Endothelial cell of hepatic sinusoid (primary cell): ENCODE measurements at regions not wholly inside any gene's neighbourhood (a gene's known extent, or its start where the extent isn't known, plus 50 kb on each side); places are given as distances from the start of the nearest gene placed in this dataset.
"Not testable (repeated sequence)": the region's sequence is repeated elsewhere in the genome, so short reads cannot be mapped to it uniquely, and the experiment has no call there.

Experiments
- in situ Hi-C: cut with HindIII; loops from 2 replicates; pipeline ENCODE4 v1.10.0; 2017; ENCODE audit warnings: low sequenced_read_pairs

- in situ Hi-C loops = no loop called here
These were observed 50.0 kb downstream of the SOD2 start for GRCh38 chr6:159642995-159643394.

- in situ Hi-C loops = no loop called here
These were observed 50.6 kb downstream of the SOD2 start for GRCh38 chr6:159642481-159642880.

GRCh38 chr6:159640722-159641482 lies 52.1 kb downstream of the SOD2 start:
- in situ Hi-C loops = no loop called here

- in situ Hi-C loops = no loop called here
These were observed 52.7 kb downstream of the SOD2 start for GRCh38 chr6:159640322-159640721.

- in situ Hi-C loops = no loop called here
These were observed 53.3 kb downstream of the SOD2 start for GRCh38 chr6:159639721-159640120.

GRCh38 chr6:159633196-159633595 lies 59.8 kb downstream of the SOD2 start:
- in situ Hi-C loops = no loop called here

- in situ Hi-C loops = no loop called here
These were observed 61.2 kb downstream of the SOD2 start for GRCh38 chr6:159631886-159632285.

- in situ Hi-C loops = no loop called here
These were observed 65.1 kb downstream of the SOD2 start for GRCh38 chr6:159627939-159628338.

- in situ Hi-C loops = not testable (repeated sequence)
These were observed 66.5 kb downstream of the SOD2 start for GRCh38 chr6:159626506-159626905.

- in situ Hi-C loops = no loop called here
These were observed 69.9 kb downstream of the SOD2 start for GRCh38 chr6:159623156-159623555.

GRCh38 chr6:159620947-159621346 lies 72.1 kb downstream of the SOD2 start:
- in situ Hi-C loops = no loop called here

- in situ Hi-C loops = no loop called here
These were observed 75.6 kb downstream of the SOD2 start for GRCh38 chr6:159617444-159617843.

GRCh38 chr6:159616456-159616855 lies 76.6 kb downstream of the SOD2 start:
- in situ Hi-C loops = no loop called here

GRCh38 chr6:159615918-159616317 lies 77.1 kb downstream of the SOD2 start:
- in situ Hi-C loops = no loop called here

GRCh38 chr6:159610881-159611280 lies 82.2 kb downstream of the SOD2 start:
- in situ Hi-C loops = no loop called here

- in situ Hi-C loops = no loop called here
These were observed 83.3 kb downstream of the SOD2 start for GRCh38 chr6:159609652-159610178.

- in situ Hi-C loops = no loop called here
These were observed 83.9 kb downstream of the SOD2 start for GRCh38 chr6:159608961-159609651.

GRCh38 chr6:159606786-159607185 lies 86.3 kb downstream of the SOD2 start:
- in situ Hi-C loops = no loop called here

GRCh38 chr6:159604443-159604956 lies 88.5 kb downstream of the SOD2 start:
- in situ Hi-C loops = no loop called here

GRCh38 chr6:159602431-159603041 lies 90.5 kb downstream of the SOD2 start:
- in situ Hi-C loops = no loop called here

- in situ Hi-C loops = no loop called here
These were observed 91.8 kb downstream of the SOD2 start for GRCh38 chr6:159601211-159601610.

- in situ Hi-C loops = no loop called here
These were observed 97.9 kb downstream of the SOD2 start for GRCh38 chr6:159595173-159595572.
